ENCODE measurements at regions not wholly inside any gene's neighbourhood (a gene's known extent, or its start where the extent isn't known, plus 50 kb on each side); places are given as distances from the start of the nearest gene placed in this dataset.
"Not testable (repeated sequence)": the region's sequence is repeated elsewhere in the genome, so short reads cannot be mapped to it uniquely, and the experiment has no call there.

DNA sequence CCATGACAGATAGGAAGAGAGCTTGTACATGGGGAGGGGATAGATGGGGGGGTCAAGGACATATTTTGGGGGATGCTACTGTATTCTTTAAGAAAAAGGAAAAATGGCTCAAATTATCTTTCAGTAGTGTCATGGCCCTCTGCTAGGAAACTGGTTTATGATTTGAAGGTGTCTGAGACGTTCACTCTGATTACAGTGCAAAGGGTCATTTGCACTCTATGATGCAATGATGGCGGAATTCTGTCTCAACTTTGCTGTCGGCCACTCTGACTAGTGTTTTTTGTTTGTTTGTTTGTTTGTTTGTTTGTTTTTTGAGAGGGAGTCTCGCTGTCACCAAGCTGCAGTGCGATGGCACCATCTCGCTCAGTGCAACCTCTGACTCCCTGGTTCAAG is 180.0 kb downstream of the SOX4 start:
- no peak for DNase-seq

DNA sequence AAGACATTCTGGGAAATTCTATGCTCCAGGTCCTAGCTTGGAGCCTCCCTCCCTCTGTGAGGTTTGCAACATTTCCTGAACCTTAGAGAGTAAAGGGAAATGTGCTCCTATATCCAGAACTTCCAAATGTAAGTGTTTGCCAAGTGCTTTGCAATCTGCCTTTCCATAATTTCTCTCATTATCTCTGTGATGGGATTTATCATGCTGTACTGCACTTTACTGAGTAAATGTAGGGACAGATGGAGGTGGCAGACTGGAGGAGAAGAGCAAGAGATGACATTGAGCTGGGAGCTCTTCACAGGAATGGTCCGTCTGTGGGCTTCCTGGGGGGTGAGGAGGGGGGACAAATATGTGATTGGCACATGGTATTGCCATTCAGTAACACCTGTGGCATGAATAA is 184.3 kb downstream of the SOX4 start:
- DNase-seq = no peak

DNA sequence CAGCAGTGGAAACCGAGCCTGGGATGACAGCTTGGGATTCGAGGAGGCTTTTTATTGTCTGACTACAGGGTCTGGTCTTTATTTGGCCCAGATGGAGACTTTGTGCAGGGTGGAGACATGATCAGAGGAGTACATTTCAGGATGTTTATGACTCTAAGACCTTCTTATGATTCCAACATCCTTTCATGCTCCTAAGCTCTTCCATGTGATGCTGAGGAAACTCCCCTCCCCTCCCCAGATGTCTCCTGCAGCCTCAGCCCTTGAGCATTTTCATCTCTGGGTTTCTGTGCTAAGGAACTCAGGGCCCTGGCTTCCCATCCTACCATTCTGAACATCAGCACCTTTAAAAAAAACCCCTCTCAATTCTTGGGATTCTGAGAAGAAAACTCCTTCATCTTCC is 186.6 kb downstream of the SOX4 start:
- no peak for DNase-seq

DNA sequence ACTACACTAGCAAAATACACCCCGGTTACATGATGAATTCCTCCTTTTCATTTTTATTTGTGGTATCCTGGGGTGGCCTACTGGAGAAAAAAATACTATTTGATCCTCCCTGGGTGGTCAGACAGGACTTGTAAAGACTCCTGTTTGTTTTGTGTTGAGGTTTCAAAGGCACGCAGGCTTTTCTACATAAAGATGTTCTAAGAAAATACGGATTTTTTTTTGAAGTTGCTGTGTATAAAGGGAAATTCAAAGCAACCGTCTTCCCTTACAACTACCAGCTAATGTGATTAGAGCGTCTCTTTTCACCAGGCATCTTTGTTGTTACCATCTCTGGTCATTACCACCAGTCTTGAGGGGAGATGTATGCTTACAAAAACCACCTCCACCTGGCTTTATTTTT is 187.1 kb downstream of the SOX4 start:
- DNase-seq = no peak

DNA sequence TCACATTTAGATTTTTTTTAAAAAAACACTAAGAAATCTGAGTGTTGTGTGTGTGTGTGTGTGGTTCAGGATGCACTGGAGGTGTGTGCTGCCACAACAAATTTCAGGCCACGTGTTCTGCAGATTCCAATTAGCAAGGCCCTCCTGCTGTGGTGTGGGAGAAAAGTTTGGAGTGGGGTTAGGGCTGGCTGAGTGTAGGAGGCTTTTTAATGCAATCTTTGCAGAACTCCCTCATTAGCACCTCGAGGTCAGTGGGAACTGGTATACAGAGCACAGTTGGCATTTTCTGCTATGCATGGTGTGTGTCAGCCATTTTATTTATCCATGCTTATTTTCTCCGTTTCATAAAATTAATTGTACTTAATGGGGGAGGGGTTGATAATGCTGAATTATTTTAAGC is 187.6 kb downstream of the SOX4 start:
- DNase-seq = no peak

DNA sequence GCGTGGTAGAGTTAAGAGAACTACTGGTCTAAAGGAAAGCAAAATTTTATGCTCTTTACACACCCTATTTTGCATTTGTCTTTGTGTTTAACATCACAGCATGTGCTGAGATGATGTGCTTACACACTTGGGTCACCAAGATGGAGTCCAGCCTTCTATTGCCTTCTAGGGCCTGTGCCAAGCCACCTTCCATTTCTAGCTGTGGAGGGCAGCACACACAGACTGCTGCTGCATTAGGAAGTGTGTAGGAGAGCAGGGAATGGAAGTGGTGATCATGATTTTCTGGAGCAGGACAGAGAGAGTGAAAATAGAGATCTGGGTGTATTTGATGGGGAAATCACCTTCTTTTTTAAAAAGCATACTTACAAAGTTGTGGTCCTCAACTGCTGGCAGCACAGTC is 191.6 kb downstream of the SOX4 start:
- no peak for DNase-seq

DNA sequence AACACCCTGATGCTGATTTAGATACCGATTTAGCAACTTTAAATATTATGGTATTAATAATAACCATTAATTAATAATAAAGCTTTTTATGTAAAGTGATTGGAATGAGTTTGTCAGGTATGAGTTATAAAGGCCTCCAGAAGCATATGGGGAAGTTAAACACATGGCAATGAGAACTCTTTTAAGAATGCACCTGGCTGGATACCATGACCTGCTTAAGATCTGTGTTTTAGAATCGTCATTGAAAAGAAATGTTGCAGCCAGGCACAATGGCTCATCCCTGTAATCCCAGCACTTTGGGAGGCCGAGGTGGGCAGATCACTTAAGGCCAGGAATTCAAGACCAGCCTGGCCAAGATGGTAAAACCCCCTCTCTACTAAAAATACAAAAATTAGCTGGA is 197.5 kb downstream of the SOX4 start:
- no peak for DNase-seq

DNA sequence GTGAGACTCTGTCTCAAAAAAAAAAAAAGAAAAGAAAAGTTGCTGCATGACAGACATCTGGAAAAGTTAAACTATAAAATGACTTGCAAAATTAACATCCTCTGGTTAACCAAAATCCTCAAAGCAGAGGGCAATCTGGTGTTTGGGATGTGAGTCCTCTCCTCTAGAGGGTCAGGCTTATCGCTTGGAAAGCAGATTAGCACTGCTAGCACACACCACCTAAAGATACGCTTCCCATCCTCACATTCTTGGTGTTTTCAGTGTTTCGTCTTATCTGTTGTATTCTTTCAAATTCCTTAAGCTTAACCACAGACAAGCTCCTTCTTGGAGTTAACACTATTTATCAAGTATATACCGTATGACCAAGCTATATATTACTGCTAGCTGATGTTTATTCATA is 198.0 kb downstream of the SOX4 start:
- no peak for DNase-seq

DNA sequence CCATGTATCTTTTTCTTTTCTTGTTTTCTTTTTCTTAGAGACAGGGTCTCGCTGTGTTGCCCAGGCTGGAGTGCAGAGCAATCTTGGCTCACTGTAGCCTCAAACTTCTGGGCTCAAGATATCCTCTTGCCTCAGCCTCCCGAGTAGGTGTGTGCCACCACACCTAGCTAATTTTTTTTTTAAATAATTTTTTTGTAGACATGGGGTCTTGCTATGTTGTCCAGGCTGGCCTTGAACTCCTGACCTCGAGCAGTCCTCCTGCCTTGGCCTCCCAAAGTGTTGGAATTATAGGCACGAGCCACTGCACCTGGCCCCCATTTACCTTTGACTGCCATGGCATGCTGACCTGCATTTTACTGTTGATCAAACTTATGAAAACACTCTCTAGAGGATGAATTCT is 198.6 kb downstream of the SOX4 start:
- no peak for DNase-seq

DNA sequence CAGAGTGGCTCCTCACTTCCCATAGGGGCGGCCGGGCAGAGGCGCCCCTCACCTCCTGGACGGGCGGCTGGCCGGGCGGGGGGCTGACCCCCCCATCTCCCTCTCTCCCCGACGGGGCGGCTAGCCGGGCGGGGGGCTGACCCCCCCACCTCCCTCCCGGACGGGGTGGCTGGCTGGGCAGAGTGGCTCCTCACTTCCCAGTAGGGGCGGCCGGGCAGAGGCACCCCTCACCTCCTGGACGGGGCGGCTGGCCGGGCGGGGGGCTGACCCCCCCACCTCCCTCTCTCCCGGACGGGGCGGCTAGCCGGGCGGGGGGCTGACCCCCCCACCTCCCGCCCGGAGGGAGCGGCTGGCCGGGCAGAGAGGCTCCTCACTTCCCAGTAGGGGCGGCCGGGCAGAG is 203.4 kb downstream of the SOX4 start:
- not testable (repeated sequence) for DNase-seq

DNA sequence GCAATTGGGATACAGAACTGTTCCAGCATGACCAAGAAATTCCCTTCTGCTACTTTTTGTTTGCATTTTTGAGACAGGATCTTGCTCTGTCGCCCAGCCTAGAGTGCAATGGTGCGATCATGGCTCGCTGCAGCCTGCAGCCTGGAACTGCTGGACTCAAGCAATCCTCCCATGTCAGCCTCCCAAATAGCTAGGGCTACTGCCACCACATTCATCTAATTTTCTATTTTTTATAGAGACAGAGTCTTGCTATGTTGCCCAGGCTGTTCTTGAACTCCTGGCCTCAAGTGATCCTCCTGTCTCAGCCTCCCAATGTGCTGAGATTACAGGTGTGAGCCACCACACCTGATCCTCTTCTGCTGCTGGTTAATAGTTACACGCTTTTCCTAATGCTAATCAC is 204.9 kb downstream of the SOX4 start:
- no peak for DNase-seq

DNA sequence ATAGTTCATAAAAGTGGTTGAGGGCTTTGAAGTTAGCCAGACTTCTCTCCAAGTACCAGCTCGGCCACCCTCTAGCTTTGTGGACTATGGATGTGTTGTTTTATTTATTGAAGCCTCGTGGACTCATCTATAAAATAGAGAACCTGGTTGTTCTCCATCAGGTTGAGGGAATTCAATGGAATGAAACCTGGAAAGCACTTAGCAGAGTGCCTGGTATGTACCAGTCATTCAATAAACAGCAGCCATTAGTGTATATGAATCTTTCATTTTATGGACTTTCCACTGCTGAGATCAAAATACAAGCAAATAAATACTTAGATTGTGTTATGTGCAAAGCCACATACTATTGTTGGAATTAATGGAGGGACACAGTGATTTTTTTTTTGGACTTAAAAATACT is 206.8 kb downstream of the SOX4 start:
- no peak for DNase-seq

DNA sequence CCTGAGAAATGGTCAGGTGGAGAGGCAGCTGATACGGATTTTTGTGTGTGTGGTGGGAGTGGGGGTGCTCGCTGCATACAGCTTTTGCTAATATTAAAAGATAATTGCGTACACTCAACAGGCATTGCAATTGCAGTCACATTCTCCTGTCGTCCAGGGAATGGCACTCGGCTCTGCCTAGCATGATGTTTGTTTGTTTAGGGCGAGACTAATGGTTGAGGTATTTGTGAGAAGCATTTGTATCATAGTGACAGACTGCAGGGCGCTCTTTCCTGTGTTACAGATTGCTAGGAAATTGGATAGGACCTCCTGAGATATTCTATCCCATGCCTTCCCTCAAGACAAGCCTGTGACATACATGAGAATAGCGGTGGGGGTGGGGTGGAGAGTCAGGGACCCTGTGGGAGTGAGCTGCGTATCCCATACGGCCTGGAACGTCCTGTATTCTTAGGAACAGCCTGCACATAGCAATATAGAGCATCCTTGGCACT is 207.4 kb downstream of the SOX4 start:
- DNase-seq = no peak

DNA sequence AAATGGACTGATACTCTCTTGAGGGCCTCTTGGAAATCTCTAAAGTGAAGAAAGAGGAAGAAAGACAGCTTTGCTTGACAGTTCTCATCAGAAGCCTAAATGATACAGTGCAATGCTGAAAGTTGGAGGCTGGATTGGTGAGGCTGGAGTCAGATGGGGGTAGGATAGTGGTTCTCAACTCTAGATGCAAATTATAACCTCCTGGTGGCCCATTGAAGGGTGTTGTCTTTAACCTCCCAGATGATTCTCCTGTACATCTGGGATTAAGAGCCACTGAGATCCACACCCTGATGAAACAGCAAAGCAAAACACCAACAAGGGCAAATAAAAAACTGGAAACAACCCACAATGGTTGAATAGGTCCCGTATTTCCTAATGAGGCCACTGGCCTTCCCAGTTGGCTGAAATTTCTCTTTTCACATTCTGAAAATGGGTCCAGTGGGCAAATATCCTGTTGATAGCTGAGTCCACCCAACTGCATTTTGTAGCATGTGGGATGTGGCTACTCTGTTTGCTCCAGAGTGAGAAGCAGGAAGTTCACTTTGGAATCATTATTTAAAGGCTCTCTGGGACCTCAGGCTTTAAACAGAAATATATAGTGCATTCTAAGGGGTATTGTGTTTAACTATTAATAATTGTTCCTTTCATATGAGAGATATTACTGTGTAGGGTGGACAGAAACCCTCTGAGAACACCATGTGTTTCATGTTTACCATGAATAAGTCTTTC is 208.1 kb downstream of the SOX4 start:
- DNase-seq = no peak

DNA sequence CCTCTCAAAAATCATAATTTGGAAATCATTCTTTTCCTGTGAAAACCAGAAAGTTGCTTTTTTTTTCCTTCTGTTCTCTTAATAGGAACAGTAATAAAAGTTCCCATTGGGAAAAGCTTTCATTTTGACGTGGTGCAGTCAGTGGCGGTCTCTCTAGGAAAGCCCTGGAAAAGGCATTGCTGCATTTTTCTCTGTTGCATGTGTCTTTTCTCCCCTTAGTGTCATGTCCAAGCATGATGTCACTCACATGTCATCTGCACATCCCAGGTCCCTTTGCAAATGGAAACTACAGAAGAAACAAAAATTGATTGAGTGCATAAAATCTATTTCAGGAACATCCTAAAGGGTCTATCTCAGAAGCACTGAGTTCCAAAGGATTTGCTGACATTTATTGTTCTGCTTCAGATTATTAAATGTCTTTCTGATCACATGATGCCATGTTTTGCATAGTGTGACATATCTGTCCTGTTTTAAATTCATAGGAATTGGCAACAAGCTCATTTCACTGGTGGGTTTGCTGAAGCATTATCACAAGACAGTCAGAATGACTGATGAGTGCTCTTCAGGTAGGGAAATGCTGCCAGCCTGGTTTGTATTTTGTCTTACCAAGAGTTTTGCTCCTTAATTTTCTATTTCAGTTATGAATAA is 208.7 kb downstream of the SOX4 start:
- no peak for DNase-seq

DNA sequence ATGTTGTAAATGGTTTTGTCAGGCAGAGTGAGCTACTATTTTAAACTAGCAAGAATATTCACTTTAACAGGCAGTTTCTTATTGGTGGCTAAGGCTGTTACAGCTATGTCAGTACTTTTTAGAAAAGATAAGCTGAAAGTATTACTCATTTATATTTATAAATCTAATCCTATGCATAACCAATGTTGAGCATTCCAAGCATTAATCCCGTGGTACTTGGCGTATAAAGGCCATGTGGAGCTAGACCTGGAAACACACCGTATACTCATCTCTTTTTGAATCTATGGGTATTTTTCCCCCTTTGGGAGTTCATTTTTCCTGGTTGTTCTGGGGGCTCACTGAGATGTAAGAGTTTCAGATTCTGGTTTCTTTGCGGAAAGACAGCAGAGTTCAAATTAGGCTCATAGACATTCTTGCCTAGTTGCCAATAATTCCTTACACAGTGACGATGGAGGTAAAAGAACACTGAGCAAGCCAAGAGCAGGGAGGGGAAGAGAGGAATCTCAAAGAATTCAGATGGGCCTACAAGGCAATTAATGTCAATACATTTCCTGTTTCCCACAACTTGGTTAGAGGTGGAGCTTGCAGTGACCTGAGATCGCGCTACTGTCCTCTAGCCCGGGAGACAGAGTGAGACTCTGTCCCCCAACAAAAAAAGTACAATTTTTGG is 211.5 kb downstream of the SOX4 start:
- DNase-seq = no peak

DNA sequence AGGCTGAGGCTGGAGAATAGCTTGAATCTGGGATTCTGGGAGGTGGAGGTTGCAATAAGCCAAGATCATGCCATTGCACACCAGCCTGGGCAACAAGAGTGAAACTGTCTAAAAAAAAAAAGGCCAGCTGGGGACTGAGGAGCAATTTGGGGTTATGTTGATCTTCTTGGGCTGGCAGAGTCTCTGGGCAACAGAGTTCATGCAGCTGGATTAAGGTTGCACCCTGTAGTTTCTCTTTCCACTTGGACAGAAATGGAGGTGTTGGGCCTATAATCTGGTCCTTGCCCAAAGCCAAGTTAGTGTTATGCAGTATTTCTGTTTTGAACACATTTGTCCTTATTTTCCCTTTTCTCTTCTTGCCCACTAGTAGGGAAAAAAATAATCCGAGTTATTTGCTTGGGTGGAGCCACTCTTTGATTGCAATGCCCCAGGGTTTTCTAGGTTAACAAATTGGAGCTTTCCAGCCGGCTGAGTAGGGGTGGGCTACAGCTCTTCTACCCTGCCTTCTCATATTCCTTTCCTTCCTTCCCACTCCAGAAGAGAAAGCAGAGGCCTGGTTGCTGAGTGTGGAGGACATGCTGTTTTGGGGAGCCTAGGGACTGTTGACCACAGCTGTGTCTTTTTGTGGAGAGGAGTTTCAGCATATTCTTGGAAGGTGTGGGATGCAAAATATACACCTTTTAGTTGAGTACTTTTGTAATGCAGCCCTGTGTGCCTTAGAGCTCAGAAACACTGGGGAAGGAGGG is 213.9 kb downstream of the SOX4 start:
- no peak for DNase-seq

DNA sequence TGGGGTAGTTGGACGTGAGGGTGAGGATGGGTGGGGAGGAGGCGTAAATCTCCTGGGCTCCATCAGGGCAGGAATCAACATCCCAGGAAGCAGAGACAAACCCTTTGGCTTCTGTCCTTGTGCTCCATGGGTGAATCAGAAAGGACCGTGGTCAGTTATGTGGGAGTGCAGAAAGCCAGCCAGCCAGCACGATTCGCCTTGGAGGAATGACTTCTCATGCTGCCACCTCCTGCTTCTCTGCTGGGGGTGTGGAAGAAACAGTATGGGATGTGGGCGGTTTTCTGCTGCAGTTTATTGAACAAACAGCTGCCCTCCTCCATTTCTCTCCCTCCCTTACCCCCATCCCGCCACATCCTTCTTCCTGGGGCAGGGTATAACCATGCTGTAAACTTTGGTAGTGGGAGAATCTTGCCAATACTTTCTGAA is 214.5 kb downstream of the SOX4 start:
- no peak for DNase-seq

DNA sequence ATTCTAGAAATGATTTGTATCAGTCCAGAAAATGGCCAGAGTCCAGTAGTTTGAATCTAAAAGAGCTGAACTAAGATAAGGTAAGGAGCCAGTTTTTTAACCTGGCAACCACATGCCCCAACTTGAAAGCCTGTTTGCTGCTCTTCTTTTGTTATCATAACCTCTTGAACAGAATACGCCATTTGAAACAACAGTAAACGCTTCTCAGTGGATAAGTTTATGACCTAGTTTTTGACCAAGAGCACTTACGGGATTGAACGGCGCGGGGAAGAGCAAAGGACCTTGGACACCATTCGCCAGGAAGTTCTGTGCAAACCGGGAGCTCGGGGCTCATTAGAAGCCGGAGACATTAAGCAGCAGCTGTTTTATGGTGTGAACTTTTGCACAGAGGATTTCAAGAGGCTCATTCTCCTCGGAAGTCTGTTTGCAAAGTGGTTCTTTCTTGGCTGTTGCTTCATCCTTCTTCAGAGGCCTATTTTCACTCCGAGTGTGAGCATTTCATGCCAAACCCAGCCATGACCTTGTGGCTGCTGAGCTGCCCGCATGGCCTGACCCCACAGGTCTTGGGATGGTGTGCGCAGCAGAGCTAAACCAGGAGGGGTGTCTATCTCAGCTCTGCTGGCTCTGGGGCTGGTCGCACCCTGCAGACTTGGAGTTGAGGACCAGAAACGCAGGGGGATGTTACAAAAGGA is 215.1 kb downstream of the SOX4 start:
- no peak for DNase-seq

DNA sequence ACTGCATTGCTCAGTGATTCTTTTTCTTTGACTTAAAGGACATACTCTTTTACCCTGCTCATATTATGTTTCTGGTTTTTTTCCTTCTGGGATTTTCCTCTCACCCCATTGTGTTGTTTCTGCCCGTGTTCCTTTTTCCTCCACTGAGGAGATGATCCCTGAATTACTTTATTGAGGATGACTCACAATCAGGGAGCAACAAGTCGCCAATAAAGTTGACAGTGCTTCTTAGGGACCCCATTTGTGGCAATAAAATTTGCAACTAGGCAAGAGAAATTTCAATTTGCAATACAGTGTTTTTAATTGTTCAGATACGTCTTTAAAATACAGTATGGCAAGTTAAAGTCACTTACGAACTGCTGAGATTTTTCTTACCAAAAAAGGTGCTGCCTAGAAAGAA is 217.9 kb downstream of the SOX4 start:
- DNase-seq = no peak

DNA sequence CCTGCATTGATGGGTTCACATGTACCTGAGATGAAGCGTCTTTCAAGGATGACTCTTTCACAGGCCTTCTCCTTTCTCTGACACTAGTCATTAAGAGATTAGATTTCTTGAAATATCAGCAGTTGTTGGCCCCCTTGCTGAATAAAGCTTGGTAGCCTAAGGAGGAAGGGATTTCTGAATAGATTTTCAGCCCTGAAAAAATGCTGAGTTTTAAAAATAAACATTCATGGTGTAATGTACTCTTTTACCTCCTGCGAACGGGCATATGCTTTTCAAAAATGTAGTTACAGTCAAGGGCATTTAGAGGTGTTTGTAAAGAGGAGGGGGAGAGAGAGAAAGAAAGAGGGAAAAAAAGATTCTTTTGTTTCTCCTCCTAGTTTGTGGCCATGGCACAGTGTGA is 222.7 kb downstream of the SOX4 start:
- no peak for DNase-seq

DNA sequence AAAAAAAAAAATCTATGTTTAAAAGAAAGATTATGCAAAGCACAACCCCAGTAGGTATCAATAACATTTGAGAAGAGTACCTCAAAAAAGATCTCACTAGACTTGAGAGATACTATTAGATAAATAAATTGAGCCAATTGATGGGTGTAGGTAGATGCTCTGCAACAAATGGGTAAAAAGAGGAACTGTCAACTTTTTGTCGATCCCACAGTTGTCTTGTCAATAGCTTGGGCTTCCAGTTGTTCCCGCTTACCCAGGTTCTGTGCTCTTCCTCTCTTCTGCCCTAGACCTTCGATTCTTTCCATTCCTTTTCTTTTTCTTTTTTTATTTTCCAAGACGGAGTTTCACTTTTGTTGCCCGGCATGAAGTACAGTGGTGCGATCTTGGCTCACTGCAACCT is 226.9 kb downstream of the SOX4 start:
- no peak for DNase-seq

DNA sequence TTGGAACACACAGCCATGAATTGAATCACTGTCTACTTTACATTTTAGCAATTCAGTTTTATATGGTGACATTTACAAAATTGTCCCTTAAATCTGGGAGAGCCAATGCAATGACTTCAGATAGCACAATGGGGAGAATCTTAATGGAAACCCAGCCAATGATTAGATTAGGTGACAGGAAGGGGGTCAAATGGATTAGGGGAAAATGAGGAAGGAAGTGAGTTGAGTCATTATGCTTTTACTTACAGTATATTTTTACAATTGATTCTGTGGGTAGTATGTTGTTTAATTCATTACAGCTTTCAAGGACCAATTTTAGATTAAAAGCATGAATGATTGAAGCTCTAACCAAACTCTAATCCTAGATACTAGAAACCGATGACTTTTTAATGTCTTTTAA is 229.8 kb downstream of the SOX4 start:
- DNase-seq = no peak

All from stimulated activated CD4-positive, alpha-beta T cell treated with anti-CD3 and anti-CD28 coated beads, Interleukin-2, amount 100 ng/mL, for 48 hours (primary cell).